K562 (cell line): ENCODE measurements at regions not wholly inside any gene's neighbourhood (a gene's known extent, or its start where the extent isn't known, plus 50 kb on each side); places are given as distances from the start of the nearest gene placed in this dataset.

ENCODE experiments used
- ATAC-seq: fragments of 200-7000 bp; cut with Tn5 transposase; 3 replicates; pipeline ENCODE4 v1.9.1; 2020; ENCODE audit warnings: moderate library complexity
- BruUV-seq: library from RNA; stranded (reverse); fragments of 400-500 nt; replicated peaks from 2 replicates; lab custom pipeline; 2021; lab: Mats Ljungman, UMichigan
- CTCF ChIA-PET: fragments of 300-600 bp; formaldehyde crosslinking; extraction: SDS; loops from one replicate; lab custom pipeline; 2021; ENCODE audit warnings: low intra/inter-chr PET ratio; lab: Yijun Ruan, JAX
- POLR2A ChIA-PET: fragments of 300-600, 350-650 bp; sonication (Branson Sonifier 250); formaldehyde crosslinking; extraction: SDS; loops from one replicate; lab custom pipeline; 2021; ENCODE audit warnings: antibody characterized with exemption, inconsistent platforms; lab: Yijun Ruan, JAX
- DNase-seq, 4 experiments: peaks; one replicate each; pipeline versions ENCODE4 v3.0.0 to v3.0.0-alpha.2; 2011 to 2018; ENCODE audit warnings: low spot score in 3 of 4, mixed read lengths in 3 of 4; ENCODE audit errors: extremely low read depth in 1 of 4
- FAIRE-seq: peaks from 2 replicates; lab custom pipeline; 2011; peaks lifted over from hg19 to GRCh38; lab: Jason Lieb, UNC
- H2AFZ ChIP-seq: 2 replicates; pipeline ENCODE4 v1.6.0; 2011; ENCODE audit warnings: low read depth, low read length, control low read depth, inconsistent platforms
- H3K27ac ChIP-seq: fragments of 200-600 bp; 3 replicates; pipeline ENCODE4 v1.8.0; 2011; ENCODE audit warnings: low read depth, mild to moderate bottlenecking, control low read depth, inconsistent platforms, low read length, moderate library complexity, mixed read lengths; ENCODE audit errors: extremely low read depth
- H3K27me3 ChIP-seq, 2 experiments: fragments of 300-600 bp in 1 of 2; 2 replicates in 1 of 2; 3 replicates in 1 of 2; pipeline versions ENCODE4 v1.6.0 to v1.8.0; 2011; ENCODE audit warnings: inconsistent platforms in 2 of 2, low read length in 2 of 2, mild to moderate bottlenecking in 1 of 2, mixed read lengths in 1 of 2, moderate library complexity in 1 of 2; ENCODE audit not compliant: control insufficient read depth in 2 of 2, insufficient read depth in 2 of 2
- H3K36me3 ChIP-seq: fragments of 300-600 bp; 3 replicates; pipeline ENCODE4 v1.8.0; 2011; ENCODE audit warnings: mild to moderate bottlenecking, low read length, inconsistent platforms; ENCODE audit not compliant: control insufficient read depth, insufficient read depth
- H3K4me1 ChIP-seq, 2 experiments: fragments of 200-600 bp in 1 of 2; replicated peaks in 1 of 2; 2 replicates in 1 of 2; 3 replicates in 1 of 2; pipeline versions ENCODE4 v1.5.1 to v1.8.0; 2011; ENCODE audit warnings: inconsistent platforms in 2 of 2, low read length in 2 of 2, mild to moderate bottlenecking in 1 of 2, mixed read lengths in 1 of 2, moderate library complexity in 1 of 2; ENCODE audit not compliant: control insufficient read depth in 2 of 2, insufficient read depth in 2 of 2
- H3K4me2 ChIP-seq: 2 replicates; pipeline ENCODE4 v1.6.1; 2011; ENCODE audit warnings: low read length, control low read depth, inconsistent platforms, mixed read lengths; ENCODE audit not compliant: insufficient read depth
- H3K4me3 ChIP-seq: fragments of 200-600 bp; sonication (generic), shearing (Covaris generic); 2 replicates; pipeline ENCODE4 v1.5.1; 2016; ENCODE audit warnings: control low read depth, inconsistent platforms
- H3K79me2 ChIP-seq: fragments of 200-600 bp; 3 replicates; pipeline ENCODE4 v1.8.0; 2011; ENCODE audit warnings: low read length, inconsistent platforms; ENCODE audit not compliant: control insufficient read depth, insufficient read depth
- H3K9ac ChIP-seq, 2 experiments: 2 replicates each; pipeline versions ENCODE4 v1.6.0 to v1.6.1; 2011; ENCODE audit warnings: low read depth in 2 of 2, low read length in 2 of 2, control low read depth in 1 of 2, inconsistent platforms in 1 of 2, mild to moderate bottlenecking in 1 of 2, mixed read lengths in 1 of 2; ENCODE audit not compliant: insufficient read depth in 1 of 2
- H3K9me1 ChIP-seq: one replicate; pipeline ENCODE4 v1.6.0; 2011; ENCODE audit warnings: inconsistent platforms, mild to moderate bottlenecking, low read length, moderate library complexity; ENCODE audit not compliant: control insufficient read depth, insufficient read depth
- H3K9me3 ChIP-seq: replicated peaks from 2 replicates; pipeline ENCODE4 v1.5.1; 2011; ENCODE audit warnings: low read depth, low read length, inconsistent platforms; ENCODE audit not compliant: control insufficient read depth, insufficient read depth
- H4K20me1 ChIP-seq: replicated peaks from 2 replicates; pipeline ENCODE4 v1.6.1; 2011; ENCODE audit warnings: low read length, inconsistent platforms, mixed read lengths; ENCODE audit not compliant: control insufficient read depth, insufficient read depth
- CTCF ChIP-seq, 3 experiments: IDR thresholded peaks in 2 of 3; conservative IDR thresholded peaks in 1 of 3; 2 replicates each; pipeline ENCODE4 v1.5.1; 2011 to 2012; ENCODE audit warnings: low read length in 3 of 3, mild to moderate bottlenecking in 3 of 3, control low read depth in 2 of 3, improper control_type of control experiment in 1 of 3, inconsistent platforms in 1 of 3, low read depth in 1 of 3, mixed read lengths in 1 of 3, moderate library complexity in 1 of 3; ENCODE audit not compliant: insufficient read depth in 2 of 3
- KAT7 ChIP-seq: sonication (generic); formaldehyde crosslinking; IDR thresholded peaks from 2 replicates; pipeline ENCODE4 v1.8.0; 2022; ENCODE audit warnings: missing genetic modification reagents, mild to moderate bottlenecking, borderline replicate concordance
- PHF21A ChIP-seq: fragments of 450-650 bp; IDR thresholded peaks from 2 replicates; pipeline ENCODE4 v1.6.1; 2017; ENCODE audit warnings: low read depth, borderline replicate concordance
- RBM17 ChIP-seq: fragments of 200-400 bp; formaldehyde crosslinking; IDR thresholded peaks from 2 replicates; pipeline ENCODE4 v1.6.1; 2017; ENCODE audit warnings: low read depth, mild to moderate bottlenecking, low read length, borderline replicate concordance
- SP1 ChIP-seq: sonication (generic); formaldehyde crosslinking; IDR thresholded peaks from 2 replicates; pipeline ENCODE4 v1.8.1; 2022; ENCODE audit warnings: mild to moderate bottlenecking, missing genetic modification reagents
- WGBS: fragments of 100-300 bp; shearing (Covaris generic); methylation state at CpG from one replicate; pipeline ENCODE4 v1.1.6; 2016; ENCODE audit warnings: low coverage, mixed read lengths; ENCODE audit not compliant: insufficient coverage; ENCODE audit errors: missing lambda C conversion rate; 5-methylcytosine and 5-hydroxymethylcytosine counted together
- in situ Hi-C: fragments of 300-500 bp; cut with MboI; formaldehyde crosslinking; loops from 4 replicates; pipeline ENCODE4 v1.15.0; 2018; ENCODE audit warnings: inconsistent platforms, mixed read lengths
- intact Hi-C: fragments of 100-400 bp; cut with micrococcal nuclease; formaldehyde crosslinking; loops from 2 replicates; pipeline ENCODE4 v1.14.2; 2022

- in situ Hi-C loops: no loop called here
- under 1% methylated on average over 6 of the region's 6 CpGs for WGBS
- Histone ChIP-seq H4K20me1 (no peaks in the 10 kb centered on the region), H3K36me3 (no peaks in the 10 kb centered on the region)
- no peak for DNase-seq
- no peak for FAIRE-seq
- TF ChIP-seq KAT7 (CRISPR knock-in tag) (no peak), RBM17 (no peak), CTCF (IDR thresholded peaks at IDR 0.05 in 2 of 3, conservative IDR thresholded peaks at IDR 0.05 in 1 of 3; ENCODE audit: insufficient read depth in 2 of 3, low read depth in 1 of 3, low read length in 3 of 3) (no peak), PHF21A (no peak), SP1 (CRISPR knock-in tag) (no peak)
- TF ChIP-seq, all 486 proteins: peak for 0
- no peaks in the 10 kb centered on the region for H3K79me2 ChIP-seq
- no TSS peak for BruUV-seq
- ATAC-seq: no peak
- no peak overlapping the region for H3K9ac ChIP-seq
- POLR2A ChIA-PET: no interaction called here
- no peak overlapping the region for H3K4me3 ChIP-seq
- CTCF ChIA-PET: interaction anchor here (0.7 kb wide), 1 partner anchor 1926 kb away, joined by 3 read pairs; no protein-coding TSS in a partner anchor
- no peak overlapping the region for H3K27ac ChIP-seq
- H3K9me1 ChIP-seq: no peaks in the 10 kb centered on the region
- no peak overlapping the region for H3K4me2 ChIP-seq
- H2AFZ ChIP-seq: no peak overlapping the region
- intact Hi-C loops: no loop called here
- no peaks in the 10 kb centered on the region for H3K4me1 ChIP-seq
- H3K27me3 ChIP-seq: no peaks in the 10 kb centered on the region
- no peaks in the 10 kb centered on the region for H3K9me3 ChIP-seq
Observed at GRCh38 chr4:125770814-125771398, 456.2 kb downstream of the FAT4 start.
